CMK (cell line): ENCODE measurements at regions not wholly inside any gene's neighbourhood (a gene's known extent, or its start where the extent isn't known, plus 50 kb on each side); places are given as distances from the start of the nearest gene placed in this dataset.
A peak's percentile ranks its signal among the peaks of the same experiment; 100 is the strongest.
"Not testable (repeated sequence)": the region's sequence is repeated elsewhere in the genome, so short reads cannot be mapped to it uniquely, and the experiment has no call there.

Experiments used
- DNase-seq: peaks from one replicate; pipeline ENCODE4 v3.0.0-alpha.2; 2010; ENCODE audit warnings: low read depth

DNA sequence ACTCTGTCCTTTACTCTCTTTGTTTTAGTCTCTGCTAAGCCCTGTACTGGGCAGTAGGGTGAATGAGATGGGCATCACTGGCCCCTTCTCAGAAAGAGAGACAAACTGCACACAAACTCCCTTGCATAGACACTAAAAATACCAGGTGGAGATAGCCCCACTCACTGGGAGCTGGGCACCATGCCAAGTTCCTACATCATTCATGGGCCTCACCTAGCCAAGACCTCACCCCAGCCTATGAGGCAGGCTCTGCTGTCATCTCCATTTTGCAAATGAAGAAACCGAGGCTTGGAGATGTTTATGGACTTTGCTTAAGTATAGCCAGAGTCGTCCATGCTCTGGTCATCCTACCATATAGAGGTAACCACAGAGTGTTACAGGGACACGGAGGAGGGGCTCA, 499.8 kb upstream of the CDH11 start:
- DNase-seq, result no peak

DNA sequence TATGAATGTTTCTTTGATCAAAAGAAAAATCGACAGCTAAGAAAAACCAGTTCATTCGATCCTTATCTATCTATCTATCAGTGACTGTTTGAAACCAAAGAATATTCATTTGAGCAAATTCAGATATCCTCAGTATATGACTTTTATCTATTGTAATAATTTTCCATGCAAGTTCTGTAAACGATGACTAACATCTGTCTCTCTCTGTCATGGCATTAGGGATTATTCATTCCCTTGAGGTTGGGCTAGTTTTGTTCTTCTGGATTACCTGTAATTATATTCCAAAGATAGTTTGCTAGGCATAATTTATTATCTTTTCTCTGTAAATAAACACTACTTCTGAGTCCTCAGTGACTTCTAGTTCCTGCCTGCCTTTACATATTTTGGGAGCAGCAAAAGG, 497.7 kb upstream of the CDH11 start:
- no peak for DNase-seq

GRCh38 chr16:65618931-65619330, 497.1 kb upstream of the CDH11 start:
- DNase-seq, result no peak

DNA sequence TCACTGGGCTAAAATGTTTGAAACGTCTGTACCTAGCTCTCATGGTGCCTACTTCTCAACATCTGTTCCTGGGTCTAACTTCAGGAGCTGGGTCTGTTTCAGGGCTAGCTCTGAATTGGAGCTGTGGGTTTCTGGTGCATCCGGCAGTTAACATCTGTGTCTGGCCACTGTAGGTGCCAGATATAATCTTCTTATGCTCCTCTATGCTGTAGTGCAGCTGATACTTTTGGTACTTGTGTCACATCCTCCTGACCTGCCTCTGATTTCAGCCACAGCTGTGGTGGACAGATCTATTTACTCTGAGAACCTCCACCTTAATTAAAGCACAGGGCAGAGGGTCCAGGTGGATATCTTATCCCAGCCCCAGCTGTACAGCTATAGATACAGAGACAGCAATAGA, 496.5 kb upstream of the CDH11 start:
- no peak for DNase-seq

GRCh38 chr16:65617421-65617820, 495.6 kb upstream of the CDH11 start:
- DNase-seq, result no peak

DNA sequence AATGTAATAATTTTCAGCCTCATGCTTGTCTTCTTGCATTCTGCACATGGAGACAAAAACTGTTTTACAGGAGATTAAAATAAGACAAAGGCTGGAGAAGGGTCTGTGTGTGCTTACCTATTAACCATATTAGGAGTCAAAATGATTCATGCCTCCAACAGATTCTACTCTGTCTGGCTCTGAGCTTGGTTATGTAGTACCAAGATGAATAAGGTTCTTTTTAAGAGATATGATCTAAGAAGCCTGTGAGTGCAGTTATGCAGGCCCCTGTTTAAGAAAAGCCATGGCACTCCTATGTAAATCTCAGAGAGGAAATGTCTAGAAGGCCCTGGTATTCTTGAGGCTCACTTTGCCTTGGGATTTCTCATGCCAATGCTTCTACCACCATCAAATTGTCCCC, 486.6 kb upstream of the CDH11 start:
- no peak for DNase-seq

GRCh38 chr16:65604771-65605170, 482.9 kb upstream of the CDH11 start:
- DNase-seq, result no peak

GRCh38 chr16:65601781-65602180, 479.9 kb upstream of the CDH11 start:
- DNase-seq, result no peak

DNA sequence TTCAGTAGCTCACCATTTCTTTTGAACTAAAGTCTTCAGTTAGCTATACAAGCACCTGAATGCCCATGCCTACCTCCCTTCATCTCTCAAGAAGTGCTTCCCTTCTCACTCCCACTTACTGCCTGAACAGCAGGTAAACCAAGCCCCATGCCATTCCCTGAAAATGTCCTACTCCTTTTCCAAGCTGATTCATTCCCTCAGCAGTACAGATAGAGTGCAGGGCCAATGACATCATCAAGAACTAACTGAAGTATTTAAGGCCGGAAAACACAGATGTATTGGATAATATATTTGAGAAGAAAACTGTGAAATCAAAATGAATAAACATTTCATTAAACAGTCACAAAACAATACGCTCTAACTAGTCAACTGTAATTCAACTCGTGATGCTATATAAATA, 478.8 kb upstream of the CDH11 start:
- no peak for DNase-seq

- no peak for DNase-seq
Observed at GRCh38 chr16:65600046-65600445, 478.2 kb upstream of the CDH11 start.

GRCh38 chr16:65598621-65599020, 476.8 kb upstream of the CDH11 start:
- no peak for DNase-seq

DNA sequence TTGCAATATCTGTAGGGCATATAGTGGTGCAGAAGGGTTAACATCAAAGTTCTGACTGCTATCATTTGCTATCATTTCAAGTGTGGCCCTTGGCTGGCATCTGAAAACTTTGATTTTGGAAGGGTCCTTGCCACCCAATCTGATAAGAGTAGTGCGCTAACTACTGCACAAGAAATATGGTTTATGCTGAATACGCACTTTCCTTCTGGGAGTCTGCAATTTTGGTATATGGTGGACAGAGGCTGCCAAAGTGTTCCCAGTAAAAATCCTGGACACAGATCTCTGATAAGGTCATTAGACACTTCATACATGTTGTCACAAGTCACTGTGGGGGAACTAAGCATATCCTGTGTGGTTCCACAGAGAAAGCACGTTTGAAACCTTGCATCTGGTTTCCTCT, 461.6 kb upstream of the CDH11 start:
- no peak for DNase-seq

DNA sequence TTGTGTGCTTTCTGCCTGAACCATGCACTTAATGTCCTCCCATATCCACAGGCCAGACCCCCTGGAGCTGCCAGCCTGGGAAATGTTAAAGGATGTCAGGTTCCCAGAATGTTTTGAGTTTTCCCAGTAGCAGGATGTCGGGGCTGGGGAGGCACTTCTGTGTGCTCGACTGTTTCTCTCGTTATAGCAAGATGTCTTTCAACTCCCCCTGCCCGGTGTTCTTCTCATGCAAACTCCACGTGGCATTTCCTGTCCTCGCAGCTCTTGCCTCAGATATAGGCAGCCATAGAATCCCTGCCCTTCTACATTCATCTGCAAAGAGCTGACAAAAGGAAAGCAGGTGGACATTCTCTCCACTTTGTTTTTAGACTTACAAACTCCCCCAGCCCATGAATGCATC, 457.2 kb upstream of the CDH11 start:
- DNase-seq, result no peak

- DNase-seq, result no peak
Observed at GRCh38 chr16:65576631-65577030, 454.8 kb upstream of the CDH11 start.

GRCh38 chr16:65576139-65576538, 454.3 kb upstream of the CDH11 start:
- no peak for DNase-seq

DNA sequence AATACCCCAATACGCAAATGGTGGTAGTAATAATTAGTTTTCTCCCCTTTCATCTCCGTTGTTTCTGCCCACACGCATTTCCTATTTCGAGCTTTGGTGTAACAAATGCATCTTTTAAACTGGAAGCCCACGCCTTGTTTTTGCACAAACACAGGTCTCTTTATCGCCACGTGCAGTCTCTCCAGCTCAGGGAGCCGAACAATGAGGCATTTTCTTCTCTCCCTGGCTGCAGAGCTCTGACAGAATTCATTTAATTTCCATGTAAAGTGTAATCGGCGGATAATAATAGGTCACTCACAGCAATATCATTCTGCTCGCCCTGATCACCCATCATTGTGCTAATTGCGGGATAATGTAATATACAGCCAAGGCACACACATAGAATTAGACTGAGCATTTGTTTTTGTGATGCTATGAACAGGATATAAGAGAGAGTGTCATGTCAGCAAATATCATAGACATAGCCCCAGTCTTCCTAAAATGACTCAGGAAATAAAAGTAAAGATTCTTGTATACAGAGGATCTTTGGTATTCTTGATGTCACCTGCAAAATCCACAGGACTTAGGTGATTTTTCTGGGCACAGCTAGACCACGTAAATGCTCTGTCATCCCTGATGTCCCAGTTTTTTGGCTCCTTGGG, 452.6 kb upstream of the CDH11 start:
- no peak for DNase-seq

DNA sequence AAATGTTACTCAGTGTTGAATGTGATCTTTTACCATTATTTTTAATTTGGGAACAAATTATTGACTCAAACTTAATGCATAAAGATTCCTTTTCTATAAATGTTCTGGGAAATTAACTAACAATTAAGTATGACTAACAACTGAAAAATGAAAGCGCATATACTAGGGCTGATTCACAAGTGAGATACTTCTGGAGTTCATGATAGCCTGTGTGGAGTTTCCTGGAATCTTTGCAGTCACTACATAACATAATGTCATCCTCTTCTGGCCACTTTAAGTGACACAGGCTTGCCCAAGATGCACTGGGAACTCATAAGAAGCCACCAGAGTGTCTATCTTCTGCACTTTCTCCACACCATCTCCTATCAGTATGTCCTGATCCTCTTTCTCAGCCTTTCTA, 450.3 kb upstream of the CDH11 start:
- DNase-seq, result peak; percentile 55

GRCh38 chr16:65570261-65570660, 448.4 kb upstream of the CDH11 start:
- DNase-seq, result no peak

- DNase-seq, result no peak
Observed at GRCh38 chr16:65559846-65560245, 438.0 kb upstream of the CDH11 start.

GRCh38 chr16:65549689-65550088, 427.8 kb upstream of the CDH11 start:
- DNase-seq, result not testable (repeated sequence)

- no peak for DNase-seq
Observed at GRCh38 chr16:65548470-65548869, 426.6 kb upstream of the CDH11 start.

DNA sequence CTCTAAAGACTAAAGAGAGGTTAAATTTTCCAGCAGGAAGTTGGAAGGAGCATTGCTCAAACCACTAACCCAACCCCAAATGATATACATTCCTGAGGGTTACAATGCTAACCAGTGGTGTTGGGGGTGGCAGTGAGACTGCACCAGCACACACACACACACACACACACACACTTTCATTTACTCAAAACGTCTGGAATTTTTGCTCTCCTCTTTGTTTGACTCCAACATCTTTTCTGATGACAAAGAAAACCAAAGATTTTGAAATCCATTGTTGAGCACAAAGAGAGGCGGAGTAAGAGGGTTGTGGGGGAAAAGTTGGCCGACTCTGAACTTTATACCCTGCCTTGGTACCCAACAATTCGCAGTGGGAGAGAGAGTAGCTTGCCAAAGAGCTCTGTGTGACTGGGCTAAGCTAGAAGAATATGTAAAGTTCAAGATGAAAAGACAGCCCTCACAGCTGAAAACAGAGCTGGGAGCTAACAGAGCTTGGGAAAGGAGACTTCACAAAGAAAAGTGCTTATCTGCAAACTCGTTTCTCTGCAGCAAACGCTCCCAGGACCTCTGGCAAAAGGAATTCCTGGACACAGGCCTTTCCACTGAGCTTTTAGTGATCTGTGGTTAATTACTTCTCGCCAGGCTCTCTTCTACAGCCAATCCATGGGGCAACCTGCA, 426.0 kb upstream of the CDH11 start:
- DNase-seq, result no peak

DNA sequence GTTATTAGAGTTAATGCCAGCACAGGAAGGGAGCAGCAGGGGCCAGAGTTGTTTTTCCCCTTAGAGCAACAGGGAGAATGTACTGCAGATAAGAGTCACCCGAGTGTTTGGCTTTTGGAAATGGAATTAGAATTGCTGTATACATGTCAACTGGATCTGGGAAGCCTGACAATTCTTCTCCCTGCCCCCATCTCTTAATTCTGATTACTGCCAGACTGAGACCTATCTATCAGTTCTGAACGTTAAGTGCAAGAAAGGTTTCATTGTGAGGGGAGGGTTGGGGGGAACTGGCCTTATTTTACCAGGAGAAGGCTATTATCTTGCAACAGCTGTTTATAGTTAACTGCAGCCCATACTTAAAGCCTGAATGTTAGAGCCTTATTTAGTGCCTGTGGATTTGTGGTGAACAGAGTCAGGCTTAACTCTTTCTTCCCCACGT, 424.5 kb upstream of the CDH11 start:
- no peak for DNase-seq

DNA sequence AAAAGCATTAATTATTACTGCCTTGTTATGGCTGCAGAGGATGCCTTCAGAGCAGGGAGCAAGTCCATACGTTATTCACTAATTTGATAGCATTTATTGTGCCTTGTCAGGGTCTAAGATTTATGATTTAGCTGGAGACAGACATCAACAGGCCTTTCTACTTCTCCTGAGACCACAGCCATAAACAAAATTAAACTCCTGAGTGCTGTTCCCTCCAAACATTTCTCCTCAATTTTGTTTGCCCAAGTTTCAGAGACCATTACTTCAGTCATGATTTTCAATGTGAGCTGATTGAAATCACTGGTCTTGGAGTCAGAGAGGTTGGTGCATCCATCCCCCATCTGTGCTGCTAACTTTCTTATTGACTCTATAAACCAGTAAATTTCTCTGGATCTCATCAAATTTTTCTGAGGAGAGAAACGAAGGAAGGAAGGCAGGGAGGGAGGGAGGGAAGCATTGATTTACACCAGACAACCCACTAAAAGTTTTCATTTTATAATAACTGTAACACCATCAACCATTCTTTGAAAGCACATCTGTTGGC, 423.6 kb upstream of the CDH11 start:
- DNase-seq, result no peak
